GM21717 (cell line): ENCODE measurements at regions not wholly inside any gene's neighbourhood (a gene's known extent, or its start where the extent isn't known, plus 50 kb on each side); places are given as distances from the start of the nearest gene placed in this dataset.
A peak's percentile ranks its signal among the peaks of the same experiment; 100 is the strongest.
"Not testable (repeated sequence)": the region's sequence is repeated elsewhere in the genome, so short reads cannot be mapped to it uniquely, and the experiment has no call there.

Experiments used
- ATAC-seq: cut with Tn5 transposase; IDR thresholded peaks from one replicate; pipeline ENCODE4 v1.9.1; 2021; ENCODE audit warnings: mild to moderate bottlenecking, moderate library complexity; ENCODE audit not compliant: unreplicated experiment

- ATAC-seq, result no peak
Observed at GRCh38 chr3:157589211-157589610, 86.0 kb upstream of the VEPH1 start.

- no peak for ATAC-seq
Observed at GRCh38 chr3:157588386-157589060, 85.3 kb upstream of the VEPH1 start.

DNA sequence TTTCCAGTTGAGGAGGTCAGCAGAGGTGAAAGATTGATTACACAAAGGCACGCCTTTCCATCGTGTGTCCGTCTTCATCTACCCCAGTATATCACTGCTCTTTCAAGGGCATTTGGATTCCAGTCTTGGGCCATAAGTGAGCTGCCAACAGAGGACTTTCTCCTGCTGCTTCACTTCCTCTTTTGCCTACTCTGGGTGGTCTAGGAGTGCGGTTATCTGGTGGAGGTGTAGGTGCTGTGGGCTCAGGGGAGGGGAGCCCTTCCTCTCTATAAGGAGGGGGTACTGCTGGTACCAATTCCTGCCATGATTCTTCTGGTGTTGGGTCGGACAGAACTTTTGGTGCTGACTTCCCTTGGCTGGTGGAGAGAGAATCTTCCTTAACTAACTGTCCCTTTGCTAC is 83.1 kb upstream of the VEPH1 start:
- no peak for ATAC-seq

- no peak for ATAC-seq
Observed at GRCh38 chr3:157585386-157585785, 82.2 kb upstream of the VEPH1 start.

DNA sequence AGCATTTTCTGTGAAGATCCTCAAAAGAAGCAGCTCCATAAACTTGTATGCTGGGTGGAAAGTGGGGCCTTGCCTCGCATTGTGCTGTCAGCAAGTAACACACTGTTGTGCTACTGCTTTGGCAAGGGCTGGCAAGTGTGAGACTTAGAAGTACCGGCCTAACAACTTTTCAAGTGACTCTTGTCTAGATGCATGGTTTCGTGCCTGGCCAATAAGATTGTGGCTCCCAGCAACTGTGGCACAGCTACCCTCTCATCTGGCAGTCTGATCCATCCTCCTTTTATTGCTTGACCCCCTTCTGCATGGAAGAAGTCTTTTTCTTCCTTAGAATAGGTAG is 79.4 kb upstream of the VEPH1 start:
- ATAC-seq, result no peak

- not testable (repeated sequence) for ATAC-seq
Observed at GRCh38 chr3:157581956-157582636, 78.9 kb upstream of the VEPH1 start.

GRCh38 chr3:157581371-157581770 is 78.2 kb upstream of the VEPH1 start:
- ATAC-seq, result no peak

- ATAC-seq, result no peak
Observed at GRCh38 chr3:157578181-157578580, 75.0 kb upstream of the VEPH1 start.

DNA sequence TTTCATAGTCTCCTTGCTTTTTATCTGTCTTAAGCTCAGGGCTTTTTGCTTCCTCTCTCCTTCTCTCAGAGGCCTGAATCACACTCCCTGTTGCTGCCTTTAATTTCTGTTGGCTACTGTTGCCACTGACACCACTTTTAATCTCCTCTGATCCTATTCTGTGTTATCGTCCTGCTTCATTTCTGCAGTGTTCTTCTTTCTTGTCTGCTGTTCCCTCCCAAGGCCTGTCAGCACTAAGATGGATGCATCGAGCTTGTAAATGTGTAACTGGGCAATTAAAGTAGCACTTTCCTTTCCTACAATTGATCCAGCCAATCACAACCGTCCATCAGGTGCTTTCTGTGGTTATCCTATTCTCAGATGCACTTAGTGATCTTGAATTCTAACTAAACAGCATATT is 71.3 kb upstream of the VEPH1 start:
- ATAC-seq, result no peak

- no peak for ATAC-seq
Observed at GRCh38 chr3:157573780-157574378, 70.7 kb upstream of the VEPH1 start.

DNA sequence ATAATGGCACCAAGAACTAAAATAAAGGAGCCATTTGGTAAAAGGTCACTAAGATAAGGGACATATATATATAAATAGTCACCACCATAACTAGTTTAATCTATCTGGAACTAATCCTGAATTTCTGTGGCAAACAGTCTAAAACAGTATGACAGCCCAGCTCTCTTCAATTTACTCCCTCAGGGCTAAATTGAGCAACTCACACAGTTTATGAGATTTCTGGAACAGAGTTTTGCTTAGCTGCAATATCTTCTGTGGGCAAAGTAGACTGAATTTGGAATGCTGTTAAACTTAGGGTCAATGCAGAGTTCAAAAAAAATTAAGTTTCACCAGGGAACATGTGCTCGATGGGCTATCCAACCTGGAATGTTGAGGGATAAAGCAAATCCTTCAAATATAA is 70.1 kb upstream of the VEPH1 start:
- no peak for ATAC-seq

DNA sequence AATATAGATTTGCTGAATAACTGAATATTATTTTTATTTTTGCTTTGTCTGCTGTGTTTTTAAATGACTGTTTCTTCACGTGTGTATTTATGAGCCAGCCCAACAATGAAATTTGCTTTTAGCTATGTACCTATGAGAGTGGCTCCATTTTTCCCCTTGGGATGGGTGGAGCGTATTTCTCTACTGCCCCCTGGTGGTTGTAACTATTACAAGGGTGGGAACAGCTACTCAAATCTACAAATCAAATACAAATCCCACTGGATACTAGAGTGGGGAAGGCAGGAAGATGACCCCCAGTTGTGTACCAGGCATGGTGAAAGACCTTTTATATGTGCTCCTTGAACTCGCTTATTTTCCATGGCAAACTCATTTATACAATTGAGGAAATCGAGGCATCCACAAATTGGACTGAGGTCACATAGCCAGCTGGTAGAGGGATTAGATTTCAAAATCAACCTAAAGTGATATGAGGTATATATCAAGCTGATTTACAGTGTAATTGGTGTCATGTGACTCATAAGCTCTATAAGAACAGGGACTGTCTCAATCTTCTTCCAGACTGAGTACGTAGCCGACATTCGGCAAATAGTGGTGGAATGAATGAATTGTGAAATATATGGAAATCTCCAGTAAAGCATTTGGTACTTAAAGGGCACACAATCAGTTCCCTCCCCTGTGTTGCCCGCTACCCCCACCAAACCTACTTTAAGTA is 69.5 kb upstream of the VEPH1 start:
- ATAC-seq, result peak; percentile 87

GRCh38 chr3:157566596-157566995 is 63.4 kb upstream of the VEPH1 start:
- ATAC-seq, result no peak

DNA sequence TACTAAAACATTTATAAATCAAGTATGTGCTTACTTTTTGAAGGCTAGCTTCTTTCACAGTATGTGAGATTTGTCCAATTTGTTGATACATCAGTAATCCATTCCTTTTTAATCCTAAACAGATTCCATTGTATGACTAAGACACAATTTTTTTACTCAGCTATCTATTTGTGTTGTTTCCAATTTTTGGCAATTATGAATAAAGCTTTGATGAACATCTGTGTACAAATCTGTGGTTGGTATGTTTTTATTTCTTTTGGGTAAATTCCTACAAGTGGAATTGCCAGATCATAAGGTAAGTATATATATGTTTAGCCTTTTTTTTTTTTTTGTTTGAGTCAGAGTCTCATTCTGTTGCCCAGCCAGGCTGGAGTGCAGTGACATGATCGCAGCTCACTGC is 56.2 kb upstream of the VEPH1 start:
- ATAC-seq, result no peak
